ENCODE measurements at regions not wholly inside any gene's neighbourhood (a gene's known extent, or its start where the extent isn't known, plus 50 kb on each side); places are given as distances from the start of the nearest gene placed in this dataset.

DNA sequence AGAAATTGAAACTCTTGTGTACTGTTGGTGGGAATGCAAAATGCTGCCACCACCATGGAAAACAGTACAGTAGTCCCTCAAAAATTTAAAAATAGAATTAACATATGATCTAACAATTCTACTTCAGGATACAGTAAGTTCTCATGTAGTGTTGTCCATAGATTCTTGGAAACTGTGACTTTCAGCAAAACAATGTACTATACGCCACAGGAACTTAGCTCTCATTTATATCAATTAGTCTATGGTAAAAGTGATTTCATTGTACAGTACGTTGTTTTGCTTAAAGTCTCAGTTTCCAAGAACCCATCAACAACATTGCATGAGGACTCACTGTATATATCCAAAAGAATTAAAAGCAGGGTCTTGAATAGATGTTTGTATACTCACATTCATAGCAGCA lies 233.5 kb upstream of the GAS1 start:
- no peaks in the 10 kb centered on the region for H3K27me3 ChIP-seq (ENCODE audit: insufficient read depth, poor library complexity, severe bottlenecking)
- no peak for DNase-seq (ENCODE audit: low read depth in 1 of 2, low spot score in 1 of 2)
- TF ChIP-seq SPI1 (IDR thresholded peaks at IDR 0.05; ENCODE audit: borderline replicate concordance, low read depth), result no peak
- no peak for TF ChIP-seq GABPA (IDR thresholded peaks at IDR 0.05; ENCODE audit: low read depth)
- no peak for TF ChIP-seq POLR2AphosphoS5 (IDR thresholded peaks at IDR 0.05; ENCODE audit: low read depth)
- TF ChIP-seq, protein P1, sequence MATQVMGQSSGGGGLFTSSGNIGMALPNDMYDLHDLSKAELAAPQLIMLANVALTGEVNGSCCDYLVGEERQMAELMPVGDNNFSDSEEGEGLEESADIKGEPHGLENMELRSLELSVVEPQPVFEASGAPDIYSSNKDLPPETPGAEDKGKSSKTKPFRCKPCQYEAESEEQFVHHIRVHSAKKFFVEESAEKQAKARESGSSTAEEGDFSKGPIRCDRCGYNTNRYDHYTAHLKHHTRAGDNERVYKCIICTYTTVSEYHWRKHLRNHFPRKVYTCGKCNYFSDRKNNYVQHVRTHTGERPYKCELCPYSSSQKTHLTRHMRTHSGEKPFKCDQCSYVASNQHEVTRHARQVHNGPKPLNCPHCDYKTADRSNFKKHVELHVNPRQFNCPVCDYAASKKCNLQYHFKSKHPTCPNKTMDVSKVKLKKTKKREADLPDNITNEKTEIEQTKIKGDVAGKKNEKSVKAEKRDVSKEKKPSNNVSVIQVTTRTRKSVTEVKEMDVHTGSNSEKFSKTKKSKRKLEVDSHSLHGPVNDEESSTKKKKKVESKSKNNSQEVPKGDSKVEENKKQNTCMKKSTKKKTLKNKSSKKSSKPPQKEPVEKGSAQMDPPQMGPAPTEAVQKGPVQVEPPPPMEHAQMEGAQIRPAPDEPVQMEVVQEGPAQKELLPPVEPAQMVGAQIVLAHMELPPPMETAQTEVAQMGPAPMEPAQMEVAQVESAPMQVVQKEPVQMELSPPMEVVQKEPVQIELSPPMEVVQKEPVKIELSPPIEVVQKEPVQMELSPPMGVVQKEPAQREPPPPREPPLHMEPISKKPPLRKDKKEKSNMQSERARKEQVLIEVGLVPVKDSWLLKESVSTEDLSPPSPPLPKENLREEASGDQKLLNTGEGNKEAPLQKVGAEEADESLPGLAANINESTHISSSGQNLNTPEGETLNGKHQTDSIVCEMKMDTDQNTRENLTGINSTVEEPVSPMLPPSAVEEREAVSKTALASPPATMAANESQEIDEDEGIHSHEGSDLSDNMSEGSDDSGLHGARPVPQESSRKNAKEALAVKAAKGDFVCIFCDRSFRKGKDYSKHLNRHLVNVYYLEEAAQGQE (IDR thresholded peaks at IDR 0.05; ENCODE audit: insufficient replicate concordance, low read depth), result no peak
- TF ChIP-seq, protein P2, sequence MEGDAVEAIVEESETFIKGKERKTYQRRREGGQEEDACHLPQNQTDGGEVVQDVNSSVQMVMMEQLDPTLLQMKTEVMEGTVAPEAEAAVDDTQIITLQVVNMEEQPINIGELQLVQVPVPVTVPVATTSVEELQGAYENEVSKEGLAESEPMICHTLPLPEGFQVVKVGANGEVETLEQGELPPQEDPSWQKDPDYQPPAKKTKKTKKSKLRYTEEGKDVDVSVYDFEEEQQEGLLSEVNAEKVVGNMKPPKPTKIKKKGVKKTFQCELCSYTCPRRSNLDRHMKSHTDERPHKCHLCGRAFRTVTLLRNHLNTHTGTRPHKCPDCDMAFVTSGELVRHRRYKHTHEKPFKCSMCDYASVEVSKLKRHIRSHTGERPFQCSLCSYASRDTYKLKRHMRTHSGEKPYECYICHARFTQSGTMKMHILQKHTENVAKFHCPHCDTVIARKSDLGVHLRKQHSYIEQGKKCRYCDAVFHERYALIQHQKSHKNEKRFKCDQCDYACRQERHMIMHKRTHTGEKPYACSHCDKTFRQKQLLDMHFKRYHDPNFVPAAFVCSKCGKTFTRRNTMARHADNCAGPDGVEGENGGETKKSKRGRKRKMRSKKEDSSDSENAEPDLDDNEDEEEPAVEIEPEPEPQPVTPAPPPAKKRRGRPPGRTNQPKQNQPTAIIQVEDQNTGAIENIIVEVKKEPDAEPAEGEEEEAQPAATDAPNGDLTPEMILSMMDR (IDR thresholded peaks at IDR 0.05; ENCODE audit: insufficient read depth, low read length), result no peak
- H3K27ac ChIP-seq (replicated peaks), result no peak overlapping the region
- H3K4me3 ChIP-seq (replicated peaks; ENCODE audit: insufficient read depth, low read length), result no peak overlapping the region

DNA sequence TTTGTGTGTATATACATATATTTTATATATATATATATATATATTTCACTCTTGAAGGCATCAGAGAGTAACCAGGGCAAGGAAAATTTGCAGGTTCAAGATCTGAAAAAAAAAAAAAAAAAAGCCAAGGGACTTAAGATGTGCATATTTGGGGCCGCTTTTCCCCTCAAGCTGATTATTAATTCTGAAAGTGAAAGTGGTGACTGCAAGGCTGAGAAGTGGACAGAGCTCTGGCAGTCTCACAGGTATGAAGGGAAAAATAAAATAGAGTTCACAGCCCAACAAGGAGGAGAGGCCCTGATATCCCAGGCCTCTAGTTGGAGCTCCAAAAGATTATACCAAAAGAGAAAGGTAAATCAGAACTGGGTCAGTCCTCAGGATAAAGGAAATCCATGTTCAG lies 234.4 kb upstream of the GAS1 start:
- no peak for DNase-seq (ENCODE audit: low read depth in 1 of 2, low spot score in 1 of 2)
- Histone ChIP-seq H3K27me3 (ENCODE audit: insufficient read depth, poor library complexity, severe bottlenecking) (no peaks in the 10 kb centered on the region), H3K27ac (replicated peaks) (no peak overlapping the region), H3K4me3 (replicated peaks; ENCODE audit: insufficient read depth, low read length) (no peak overlapping the region)
- TF ChIP-seq SPI1 (IDR thresholded peaks at IDR 0.05; ENCODE audit: borderline replicate concordance, low read depth), result no peak
- TF ChIP-seq, protein P2 (IDR thresholded peaks at IDR 0.05; ENCODE audit: insufficient read depth, low read length), result no peak
- TF ChIP-seq, protein P1 (IDR thresholded peaks at IDR 0.05; ENCODE audit: insufficient replicate concordance, low read depth), result no peak
- TF ChIP-seq GABPA (IDR thresholded peaks at IDR 0.05; ENCODE audit: low read depth), result no peak
- no peak for TF ChIP-seq POLR2AphosphoS5 (IDR thresholded peaks at IDR 0.05; ENCODE audit: low read depth)

DNA sequence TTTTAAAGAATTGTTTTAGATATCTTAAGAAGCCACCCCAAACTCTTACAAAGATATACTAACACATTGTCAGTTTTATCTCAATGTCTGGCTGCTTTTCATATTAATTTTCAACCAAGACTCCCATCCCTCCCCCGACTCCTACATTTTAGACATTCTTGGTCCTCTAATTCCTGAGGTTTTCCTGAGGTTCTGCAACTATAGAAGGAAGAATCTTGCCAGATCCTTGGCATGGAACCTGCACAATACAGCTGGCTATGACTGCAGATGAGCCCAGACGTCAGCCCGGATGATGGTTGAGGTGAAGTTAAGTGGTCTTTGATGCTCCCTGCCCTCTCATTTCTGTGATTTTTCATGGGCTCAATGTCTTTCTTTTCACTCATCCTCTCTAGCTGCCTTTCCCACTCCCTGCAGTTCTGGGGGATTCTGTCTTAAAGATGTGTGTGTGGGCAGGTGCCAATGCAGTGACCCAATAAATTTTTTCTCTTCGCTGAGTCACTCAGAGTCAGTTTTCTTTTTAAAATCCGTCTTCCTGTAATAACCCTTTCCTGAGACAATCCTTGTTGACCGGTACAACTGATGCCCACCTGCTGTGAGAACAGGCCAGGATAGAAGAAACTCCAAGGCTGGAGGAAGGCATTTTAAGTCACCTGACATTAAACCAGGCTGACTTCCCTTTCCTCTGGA lies 237.8 kb upstream of the GAS1 start:
- no peak for TF ChIP-seq GABPA (IDR thresholded peaks at IDR 0.05; ENCODE audit: low read depth)
- TF ChIP-seq POLR2AphosphoS5 (IDR thresholded peaks at IDR 0.05; ENCODE audit: low read depth), result no peak
- TF ChIP-seq, protein P2 (IDR thresholded peaks at IDR 0.05; ENCODE audit: insufficient read depth, low read length), result no peak
- TF ChIP-seq SPI1 (IDR thresholded peaks at IDR 0.05; ENCODE audit: borderline replicate concordance, low read depth), result no peak
- TF ChIP-seq, protein P1 (IDR thresholded peaks at IDR 0.05; ENCODE audit: insufficient replicate concordance, low read depth), result no peak
- Histone ChIP-seq H3K27me3 (ENCODE audit: insufficient read depth, poor library complexity, severe bottlenecking) (no peaks in the 10 kb centered on the region), H3K4me3 (replicated peaks; ENCODE audit: insufficient read depth, low read length) (no peak overlapping the region), H3K27ac (replicated peaks) (no peak overlapping the region)
- DNase-seq (ENCODE audit: low read depth in 1 of 2, low spot score in 1 of 2), result no peak
